ENCODE measurements at regions not wholly inside any gene's neighbourhood (a gene's known extent, or its start where the extent isn't known, plus 50 kb on each side); places are given as distances from the start of the nearest gene placed in this dataset.

DNA sequence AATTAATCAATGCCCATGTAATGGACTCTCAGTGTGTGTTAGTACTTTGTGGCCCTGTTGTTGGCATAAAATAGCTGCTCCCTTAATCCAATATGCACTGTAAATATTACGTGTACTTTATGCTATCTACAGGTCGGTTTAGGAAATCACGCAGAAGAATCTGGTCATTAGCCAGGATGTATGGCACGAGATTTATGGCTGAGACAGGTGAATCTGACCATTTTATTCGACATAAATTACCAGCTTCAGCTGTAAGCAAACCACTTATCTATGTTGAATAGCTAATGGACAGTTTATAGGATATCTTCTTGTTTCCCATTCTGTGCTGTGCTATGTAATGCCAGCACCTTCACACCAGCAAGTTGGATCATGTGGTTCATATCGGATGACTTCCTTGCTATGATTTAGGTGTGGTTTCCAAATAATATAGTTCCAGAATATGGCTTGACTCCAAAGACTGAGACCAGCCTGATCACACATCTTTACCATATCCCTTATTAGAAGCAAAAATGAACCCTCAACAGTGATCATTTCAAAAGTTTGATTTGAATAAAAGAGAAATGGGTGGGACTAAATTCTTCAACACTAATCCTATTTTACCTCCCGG is 301.4 kb downstream of the AHR start:
- no peak for DNase-seq (ENCODE audit: low read depth in 2 of 2)

DNA sequence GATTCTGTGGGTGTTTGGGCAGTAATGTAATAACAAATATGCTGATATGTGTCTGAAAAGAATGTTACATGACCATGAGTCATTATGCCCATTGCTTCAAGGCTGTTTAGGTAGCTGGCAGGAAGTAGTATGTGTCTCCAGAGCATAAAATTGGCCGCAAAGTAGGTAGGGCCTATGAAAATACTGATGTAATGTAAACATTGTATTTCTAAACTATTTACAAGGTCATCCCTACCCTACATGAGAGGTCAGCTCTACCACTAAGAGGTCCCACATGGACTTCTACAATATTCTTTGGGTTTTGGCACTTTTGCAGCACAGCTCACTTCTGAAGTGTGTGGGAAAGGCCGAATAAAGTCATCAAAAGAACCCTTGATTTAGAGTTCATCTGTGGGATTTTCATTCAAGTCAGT is 301.9 kb downstream of the AHR start:
- DNase-seq (ENCODE audit: low read depth in 2 of 2): peak in 1 of 2 donors; percentile 82

DNA sequence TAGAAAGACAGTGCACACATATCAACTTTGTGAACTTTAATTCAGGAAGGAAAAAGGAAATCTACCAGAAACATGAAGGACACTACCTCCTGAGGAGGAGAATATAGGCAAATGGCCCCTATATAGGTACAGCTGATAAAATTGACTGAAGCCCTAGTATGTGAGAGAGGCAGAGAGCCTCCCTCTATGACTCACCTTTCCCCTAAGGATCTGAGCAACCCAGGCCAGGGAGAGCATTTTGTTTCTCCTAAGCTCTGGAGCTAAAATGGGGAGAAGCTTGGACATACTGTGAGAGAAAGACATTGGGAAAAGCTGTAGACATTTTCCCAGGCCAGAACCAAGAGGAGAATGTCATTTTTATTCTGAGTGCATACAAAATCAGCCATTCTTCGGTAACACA is 303.5 kb downstream of the AHR start:
- DNase-seq (ENCODE audit: low read depth in 2 of 2): no peak

DNA sequence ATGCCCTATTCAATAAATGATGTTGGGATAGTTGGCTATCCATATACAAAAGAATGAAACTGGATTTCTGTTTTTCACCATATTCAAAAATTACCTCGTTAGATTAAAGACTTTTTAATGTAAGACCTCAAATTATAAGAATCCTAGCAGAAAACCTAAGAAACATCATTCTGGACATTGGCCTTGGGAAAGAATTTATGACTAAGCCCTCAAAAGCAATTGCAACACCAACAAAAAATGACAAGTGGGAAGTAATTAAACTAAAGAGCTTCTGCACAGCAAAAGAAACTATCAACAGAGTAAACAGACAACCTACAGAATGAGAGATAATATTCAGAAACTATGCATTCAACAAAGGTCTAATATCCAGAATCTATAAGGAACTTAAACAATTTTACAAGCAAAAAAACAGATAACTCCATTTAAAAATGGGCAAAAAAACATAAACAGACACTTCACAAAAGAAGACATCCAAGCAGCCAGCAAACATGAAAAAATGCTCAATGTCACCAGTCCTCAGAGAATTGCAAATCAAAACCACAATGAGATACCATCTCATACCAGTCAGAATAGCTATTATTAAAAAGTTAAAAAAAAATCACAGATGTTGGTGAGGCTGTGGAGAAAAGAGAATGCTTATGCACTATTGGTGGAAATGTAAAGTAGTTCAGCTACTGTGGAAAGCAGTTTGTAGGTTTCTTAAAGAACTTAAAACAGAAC is 309.8 kb downstream of the AHR start:
- DNase-seq (ENCODE audit: low read depth in 2 of 2): no peak

DNA sequence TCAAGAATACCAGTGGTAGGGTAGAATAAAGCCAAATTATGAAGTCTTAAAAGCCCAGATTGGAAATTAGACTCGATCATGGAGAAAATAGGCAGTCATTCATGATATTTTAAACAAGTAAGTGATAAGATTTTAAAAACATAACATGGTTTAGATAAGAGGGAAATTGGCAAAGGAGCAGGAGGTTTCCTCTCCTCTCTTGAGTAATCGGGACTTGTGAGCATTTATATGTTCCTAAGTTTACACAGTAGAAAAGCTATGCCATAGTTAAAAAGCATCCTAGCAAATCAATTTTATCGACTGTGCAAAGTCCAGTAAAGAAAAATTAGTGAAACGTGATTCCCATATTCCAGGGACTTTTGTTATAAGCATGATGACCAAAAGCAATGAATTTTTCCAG is 313.2 kb downstream of the AHR start:
- DNase-seq (ENCODE audit: low read depth in 2 of 2): no peak

DNA sequence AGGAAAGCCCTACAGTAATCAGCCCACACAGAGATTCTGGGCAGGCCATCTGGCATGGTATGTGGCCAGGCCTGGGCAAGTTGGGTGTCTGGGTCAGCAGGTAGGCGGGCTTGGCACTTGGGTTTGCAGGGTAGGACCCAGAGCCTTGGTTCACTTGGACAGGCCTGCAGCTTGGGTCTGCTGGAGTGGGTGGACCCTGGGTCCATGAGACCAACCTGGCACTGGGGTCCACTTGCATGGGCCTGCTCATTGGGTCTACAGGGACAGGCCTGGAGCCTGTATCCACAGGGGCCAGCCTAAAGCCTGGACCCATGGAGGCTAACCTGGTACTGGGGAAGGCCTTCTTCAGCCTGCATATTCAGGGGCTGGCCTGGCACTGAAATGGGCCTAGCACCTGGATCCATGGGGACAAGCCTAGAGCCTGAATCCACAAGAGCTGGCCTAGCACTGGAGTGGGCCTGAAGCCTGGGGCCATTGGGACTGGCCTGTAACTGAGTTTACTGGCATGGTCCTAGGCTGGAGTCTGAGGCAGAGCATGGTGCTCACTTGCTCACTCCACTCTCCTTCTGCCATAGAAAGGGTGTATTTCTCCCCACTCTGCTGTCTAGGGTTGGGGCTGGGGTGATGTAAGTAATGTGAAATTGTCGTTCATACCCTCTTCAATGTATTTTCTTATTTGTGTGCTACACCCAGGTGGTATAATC is 315.0 kb downstream of the AHR start:
- DNase-seq (ENCODE audit: low read depth in 2 of 2): no peak

DNA sequence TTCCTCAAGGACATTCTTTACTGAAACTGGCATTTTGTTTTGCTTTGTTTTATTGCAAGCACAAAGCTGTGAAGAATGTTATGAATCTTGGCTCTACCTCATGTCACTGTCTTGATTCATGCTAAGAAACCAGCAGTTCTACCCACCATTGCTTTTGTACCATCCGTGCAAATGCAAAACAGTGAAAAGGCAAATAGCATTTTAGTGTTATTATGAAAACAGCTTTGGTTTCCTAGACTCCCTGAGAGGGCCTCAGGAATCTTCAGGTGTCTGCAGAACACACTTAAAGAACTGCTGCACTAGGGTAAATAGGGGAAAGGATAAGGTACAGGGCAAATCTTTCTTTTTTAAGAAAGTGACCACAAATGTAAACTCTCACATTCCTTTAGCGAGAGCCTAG is 318.9 kb downstream of the AHR start:
- no peak for DNase-seq (ENCODE audit: low read depth in 2 of 2)

DNA sequence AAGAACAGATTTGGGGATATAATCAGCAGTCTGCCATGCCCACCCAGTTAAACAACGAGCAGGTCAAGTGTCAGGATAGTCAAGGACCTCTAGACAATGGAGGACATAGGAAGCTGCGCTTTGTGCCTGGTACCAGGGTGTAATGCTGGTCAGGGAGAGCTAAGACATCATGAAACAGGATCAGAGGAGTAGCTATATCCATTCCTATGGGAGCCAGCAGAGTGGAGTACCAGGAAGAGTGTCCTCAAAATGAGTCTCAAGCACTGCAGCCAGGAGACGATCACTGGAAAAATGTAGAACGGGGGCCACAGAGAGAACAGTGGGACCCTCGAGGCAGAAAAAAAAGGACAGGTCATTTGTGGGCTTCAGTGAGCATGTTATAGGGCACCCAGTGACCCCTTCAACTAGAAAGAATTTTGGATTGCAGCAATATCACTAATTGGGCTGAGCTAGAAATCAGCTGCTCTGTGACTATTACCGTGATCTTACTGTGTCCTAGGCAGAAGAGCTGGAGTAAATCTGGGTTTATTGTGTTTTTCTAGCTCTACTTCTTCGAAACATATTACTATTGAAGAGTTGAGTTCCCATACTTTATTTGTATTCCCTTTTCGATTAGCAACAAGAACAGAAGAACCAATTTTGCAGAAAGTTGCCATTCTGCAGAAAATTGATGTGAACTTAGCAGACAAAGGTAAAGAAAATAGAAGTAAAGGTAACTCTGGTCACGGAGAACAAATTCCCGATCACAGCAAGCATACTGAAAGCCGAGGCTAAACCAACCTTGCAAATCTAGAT is 319.6 kb downstream of the AHR start:
- DNase-seq (ENCODE audit: low read depth in 2 of 2): no peak

DNA sequence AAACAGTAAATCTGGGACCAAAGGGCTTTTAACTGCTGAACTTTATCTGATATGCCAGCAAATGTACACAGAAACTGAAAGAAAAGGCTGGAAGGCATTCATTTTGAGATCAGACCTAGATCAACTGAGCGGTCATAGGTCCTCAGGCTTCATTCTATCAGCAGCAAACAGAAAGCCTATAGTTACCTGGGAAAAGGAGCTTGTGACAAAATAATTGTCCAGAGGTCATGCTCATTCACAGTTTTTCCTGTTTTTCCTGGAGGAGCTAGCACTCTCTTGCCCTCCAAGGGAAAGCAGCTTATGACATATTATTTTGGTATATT is 320.2 kb downstream of the AHR start:
- peak in 1 of 2 donors; percentile 66 for DNase-seq (ENCODE audit: low read depth in 2 of 2)

DNA sequence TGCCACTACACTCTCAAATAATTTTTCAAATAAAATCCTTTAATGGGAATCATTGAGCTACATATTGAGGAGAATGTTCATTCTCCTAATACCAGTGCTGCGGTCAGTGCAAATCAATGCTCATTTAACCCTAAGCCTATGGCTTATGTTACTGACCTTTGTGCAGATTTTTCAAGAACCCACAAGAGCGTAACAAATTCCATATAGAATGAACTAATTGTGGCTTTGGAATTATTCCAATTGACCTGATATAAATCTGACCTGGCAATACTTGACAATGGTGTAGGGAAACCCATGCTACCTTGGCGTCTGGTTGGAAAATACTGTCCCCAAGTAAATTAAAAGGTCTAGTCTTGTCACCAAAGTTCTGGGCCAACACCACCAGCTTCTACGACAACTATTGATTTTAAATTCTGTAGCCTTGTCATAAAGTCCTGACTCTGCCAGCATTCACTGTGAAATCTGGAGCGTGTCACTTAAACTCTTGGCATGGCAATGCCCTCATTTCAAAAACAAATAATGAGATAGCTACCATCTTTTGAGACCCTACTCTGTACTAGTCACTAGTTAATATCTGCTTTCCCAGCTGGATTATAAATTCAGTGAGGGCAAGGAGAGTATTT is 320.9 kb downstream of the AHR start:
- peak in 1 of 2 donors; percentile 17 for DNase-seq (ENCODE audit: low read depth in 2 of 2)

DNA sequence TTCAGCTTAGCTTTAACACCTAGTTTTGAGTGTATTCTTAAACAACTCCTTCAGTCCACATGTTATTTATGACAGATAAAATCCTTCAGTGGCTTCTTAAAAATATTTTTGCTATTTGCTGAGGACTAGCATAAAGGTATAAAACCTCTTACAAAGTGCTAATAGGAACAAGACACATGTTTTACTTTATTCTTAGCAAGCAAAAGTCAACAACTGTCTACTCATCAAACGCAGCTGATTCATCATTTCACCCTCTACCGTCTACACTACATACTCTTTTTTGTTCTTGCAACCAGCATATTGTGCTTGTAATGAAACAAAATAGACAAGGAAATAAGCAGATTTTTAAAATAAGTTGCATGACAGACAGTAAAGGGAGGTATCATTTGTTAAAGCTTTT is 319.7 kb downstream of the SNX13 start:
- no peak for DNase-seq (ENCODE audit: low read depth in 2 of 2)

DNA sequence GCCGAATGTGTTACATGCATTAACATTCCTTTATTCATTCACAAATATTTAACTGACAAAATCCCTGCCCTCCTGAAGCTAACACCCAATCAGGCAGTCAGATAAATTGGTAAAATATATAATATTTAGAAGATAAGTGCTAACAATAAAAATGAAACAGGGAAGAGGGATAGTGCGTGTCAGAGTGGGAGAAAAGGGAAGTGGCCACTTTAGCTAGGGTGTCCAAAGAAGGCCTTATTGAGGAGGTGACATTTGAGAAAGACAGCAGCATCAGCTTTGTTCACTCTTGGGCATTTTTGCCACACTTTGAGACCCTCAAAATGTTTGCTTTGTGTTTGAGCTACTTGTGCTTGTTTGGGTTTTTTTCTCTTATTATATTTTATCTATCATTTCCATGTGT is 317.8 kb downstream of the SNX13 start:
- DNase-seq (ENCODE audit: low read depth in 2 of 2): no peak

DNA sequence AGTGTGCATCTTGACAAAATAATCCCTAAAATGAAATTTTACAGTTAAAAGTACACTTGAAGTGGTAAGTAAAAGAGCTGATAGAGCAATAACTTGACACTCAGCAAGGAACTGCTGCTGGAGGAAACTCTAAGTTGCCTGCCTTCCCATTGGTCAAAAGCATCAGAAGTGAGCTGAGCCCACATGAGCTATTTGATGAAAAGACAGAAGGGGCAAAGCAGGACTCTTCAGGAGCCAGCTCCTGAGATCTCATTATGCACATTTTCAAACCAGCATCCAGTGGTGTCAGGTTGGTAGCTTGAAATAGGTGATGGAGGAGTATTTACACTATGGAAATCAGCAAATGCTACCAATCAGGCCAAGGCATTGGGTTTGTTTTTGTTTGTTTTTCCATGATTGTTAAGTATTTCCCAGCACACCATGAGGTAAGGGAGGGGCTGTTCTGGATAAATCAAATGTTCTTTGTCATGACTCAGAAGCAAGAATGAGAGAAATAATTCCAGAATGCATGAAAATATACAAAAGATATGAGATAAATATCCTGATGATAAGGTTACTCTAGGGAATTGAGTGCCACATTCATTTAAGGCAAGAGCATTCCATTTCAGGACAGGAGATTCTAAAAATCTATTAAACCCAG is 316.6 kb downstream of the SNX13 start:
- no peak for DNase-seq (ENCODE audit: low read depth in 2 of 2)

DNA sequence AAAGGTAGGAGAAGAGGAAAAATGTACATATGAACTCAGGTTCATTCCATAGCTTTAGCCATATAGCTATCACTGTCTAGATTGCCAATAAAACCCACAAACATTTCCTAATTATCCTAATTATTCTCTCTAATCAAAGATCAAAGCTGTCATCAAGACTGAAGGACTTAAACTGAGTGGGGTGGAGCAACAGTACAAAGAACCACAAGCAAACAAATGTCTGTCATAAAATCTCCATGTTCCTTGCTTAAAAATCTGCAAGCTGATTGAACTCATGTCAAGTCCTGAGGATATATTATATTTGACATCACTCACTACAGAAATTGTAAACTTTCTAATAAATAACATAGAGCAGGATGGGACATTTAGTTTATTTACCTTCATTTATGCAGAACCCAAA is 315.9 kb downstream of the SNX13 start:
- DNase-seq (ENCODE audit: low read depth in 2 of 2): no peak

DNA sequence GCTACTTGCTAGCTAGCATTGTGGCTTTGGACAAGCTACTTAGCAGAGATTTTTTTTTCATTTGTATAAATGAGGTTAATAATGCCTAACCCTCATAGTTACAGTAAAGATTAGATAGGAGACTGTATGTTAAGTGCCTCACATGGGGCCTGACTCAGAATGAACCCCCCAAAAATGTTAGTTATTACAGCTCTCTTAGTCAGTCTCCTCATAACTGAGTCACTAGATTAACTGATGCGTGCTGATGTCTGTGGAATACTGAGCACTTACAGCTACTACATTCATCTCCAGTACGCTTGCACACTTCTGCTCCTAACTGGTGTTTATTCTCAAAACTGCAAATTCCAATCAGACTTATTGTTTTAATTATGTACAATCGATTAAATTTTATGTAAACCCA is 315.3 kb downstream of the SNX13 start:
- DNase-seq (ENCODE audit: low read depth in 2 of 2): no peak

DNA sequence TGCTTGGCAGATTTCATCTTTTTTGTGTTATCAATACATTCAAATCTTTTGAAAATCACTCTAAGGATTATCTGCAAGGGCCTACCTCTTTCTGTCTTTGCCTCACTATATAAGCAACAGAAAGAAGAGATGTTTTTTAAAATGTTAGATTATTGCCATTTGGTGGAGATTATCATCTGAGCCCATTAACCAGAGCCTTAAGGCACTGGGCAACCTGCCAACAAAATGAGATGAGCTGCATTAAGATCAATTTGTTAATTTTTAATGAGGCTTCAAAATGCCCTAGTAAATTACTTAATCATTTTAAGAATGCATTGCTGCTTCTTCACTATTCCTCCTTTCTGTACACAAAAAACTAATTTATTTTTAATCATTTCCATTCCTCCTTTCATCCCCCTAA is 314.1 kb downstream of the SNX13 start:
- DNase-seq (ENCODE audit: low read depth in 2 of 2): no peak

DNA sequence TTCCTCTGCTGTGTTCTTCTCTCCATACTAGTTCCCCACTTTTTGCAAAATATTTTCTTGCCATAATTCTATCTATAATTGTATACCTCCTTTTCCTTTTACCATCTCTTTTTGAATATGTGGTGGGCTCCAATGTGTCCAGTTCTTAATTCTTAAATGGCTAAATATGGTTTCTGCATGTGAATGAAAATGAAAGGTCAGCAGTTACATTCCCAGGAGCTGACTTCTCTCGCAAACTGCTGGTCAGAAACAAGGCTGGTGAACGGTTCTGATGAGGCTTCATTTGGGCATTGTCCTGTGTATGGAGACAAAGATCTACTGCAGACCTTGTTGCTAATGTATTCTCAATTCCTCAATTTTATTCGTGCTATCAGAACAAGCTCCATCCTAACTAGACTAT is 309.2 kb downstream of the SNX13 start:
- no peak for DNase-seq (ENCODE audit: low read depth in 2 of 2)

DNA sequence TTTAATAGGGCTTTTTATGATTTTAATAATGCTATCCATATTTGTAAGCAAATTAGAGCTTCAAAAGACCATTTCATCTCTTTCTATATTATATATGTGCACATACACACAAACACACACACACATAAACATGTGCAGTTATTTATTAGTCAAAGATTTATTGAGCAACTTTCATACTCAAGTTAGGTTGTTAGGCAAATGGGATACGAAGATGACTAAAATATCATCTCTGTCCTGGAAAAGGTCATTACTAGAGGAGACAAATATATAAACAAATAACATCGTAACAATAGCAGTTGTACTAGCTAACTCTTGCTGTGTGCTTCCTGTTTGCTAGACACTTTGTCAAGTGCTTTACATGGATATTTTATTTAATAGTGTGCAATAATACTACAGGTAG is 307.9 kb downstream of the SNX13 start:
- DNase-seq (ENCODE audit: low read depth in 2 of 2): peak in 1 of 2 donors; percentile 5

DNA sequence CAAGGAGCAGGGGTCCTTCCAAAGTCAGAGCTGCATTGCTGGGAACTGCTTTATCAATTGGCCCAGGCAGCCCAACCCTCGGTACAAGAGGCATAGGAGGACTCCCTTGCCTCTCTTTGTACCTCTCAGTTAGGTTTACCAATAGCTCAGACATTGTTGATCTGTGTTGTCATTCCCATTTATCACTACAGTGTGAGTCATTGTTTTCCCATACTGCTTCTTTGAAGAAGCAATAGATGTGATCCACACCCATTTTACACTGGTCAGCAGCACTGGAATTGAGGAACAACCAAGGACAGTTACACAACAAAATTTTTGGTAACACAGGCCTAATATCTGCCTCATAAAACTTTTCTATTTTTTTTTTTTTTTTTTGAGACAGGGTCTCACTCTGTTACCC is 307.2 kb downstream of the SNX13 start:
- DNase-seq (ENCODE audit: low read depth in 2 of 2): peak in 1 of 2 donors; percentile 23

DNA sequence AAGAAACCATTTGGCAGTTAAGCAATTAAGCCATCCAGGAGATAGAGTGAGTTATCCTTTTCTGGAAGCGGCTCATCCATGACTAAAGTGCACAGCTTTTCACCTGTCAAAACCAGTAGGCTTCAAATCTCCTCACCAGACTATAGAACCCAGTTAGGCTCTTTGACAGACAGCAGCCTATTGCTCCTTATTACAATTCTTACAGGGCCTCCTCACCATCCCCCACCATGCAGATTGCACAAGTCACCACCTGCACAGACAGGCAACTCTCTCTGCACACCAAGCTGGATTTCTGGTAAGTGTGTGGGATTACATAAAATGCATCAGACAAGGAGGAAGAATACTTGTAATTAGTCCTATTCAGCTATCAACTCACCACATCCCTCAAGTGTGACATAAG is 301.6 kb downstream of the SNX13 start:
- DNase-seq (ENCODE audit: low read depth in 2 of 2): no peak

DNA sequence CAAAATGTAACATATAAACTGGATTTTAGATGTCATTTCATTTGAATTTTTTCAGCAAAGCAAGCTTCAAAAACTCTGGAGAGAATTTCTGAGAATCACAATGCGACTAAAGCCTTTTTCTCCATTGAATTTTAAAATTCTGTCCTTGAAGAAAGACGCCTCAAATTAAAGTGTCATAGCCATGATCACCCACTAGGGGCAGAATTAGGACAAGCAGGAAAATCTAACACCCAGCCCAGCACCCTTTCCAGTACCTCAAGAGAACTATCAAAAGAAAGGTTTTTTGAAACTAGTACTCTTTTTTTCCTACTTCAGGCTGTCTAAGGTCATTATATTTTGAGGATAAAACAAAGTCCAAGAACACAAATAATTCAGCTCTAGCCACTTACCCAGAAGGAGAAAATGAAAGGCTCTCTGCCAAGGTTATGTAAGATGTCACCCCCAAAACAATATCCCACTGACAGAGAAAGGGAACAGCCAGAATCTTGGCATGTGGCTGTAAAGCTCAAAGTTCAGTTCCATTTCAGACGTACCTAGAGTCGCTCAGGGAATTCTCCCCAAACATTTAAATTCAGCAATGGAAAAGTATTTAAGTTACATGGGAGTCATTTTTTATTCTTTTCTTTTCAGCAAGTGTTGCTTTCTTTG is 299.4 kb downstream of the SNX13 start:
- DNase-seq (ENCODE audit: low read depth in 2 of 2): peak; percentile 42 to 50

All from lung microvascular endothelial cell (primary cell).